ENCODE measurements at regions not wholly inside any gene's neighbourhood (a gene's known extent, or its start where the extent isn't known, plus 50 kb on each side); places are given as distances from the start of the nearest gene placed in this dataset.

DNA sequence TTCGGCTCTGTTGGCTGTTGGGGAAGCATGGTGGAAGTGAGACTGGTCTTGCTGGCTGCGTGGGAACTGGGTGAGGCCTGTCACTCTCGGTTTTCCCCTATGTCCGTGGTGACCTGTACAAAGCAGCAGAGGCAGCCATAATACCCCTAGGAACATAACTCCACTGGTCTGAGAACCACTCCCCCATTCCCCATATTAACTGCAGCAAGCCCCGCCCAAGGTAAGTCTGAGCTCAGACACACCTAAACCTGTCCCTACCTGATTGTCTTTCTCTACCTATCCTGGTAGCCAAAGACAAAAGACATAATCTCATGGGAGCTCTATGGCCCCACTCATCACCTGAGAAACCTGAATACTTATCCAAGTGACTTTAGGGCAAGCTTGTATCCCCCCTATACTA lies 156.3 kb upstream of the PHACTR1 start:
- Histone ChIP-seq H3K9me2 (ENCODE audit: insufficient read depth, low read length) (no peaks in the 10 kb centered on the region), H3K36me3 (ENCODE audit: insufficient read depth, low read length) (no peaks in the 10 kb centered on the region), H4K20me1 (ENCODE audit: insufficient read depth, low read length) (no peaks in the 10 kb centered on the region), H3K79me2 (ENCODE audit: insufficient read depth, low read depth, low read length) (no peaks in the 10 kb centered on the region), H3K9me3 (ENCODE audit: low read length) (no peaks in the 10 kb centered on the region), H3K4me3 (ENCODE audit: low read depth, low read length, poor library complexity, severe bottlenecking) (no peak overlapping the region), H3K27ac (ENCODE audit: low read depth, low read length, poor library complexity, severe bottlenecking) (no peak overlapping the region), H3K4me1 (ENCODE audit: insufficient read depth, low read length, poor library complexity, severe bottlenecking) (no peaks in the 10 kb centered on the region), H3K4me2 (ENCODE audit: low read length) (no peak overlapping the region), H2AFZ (ENCODE audit: low read length) (no peak overlapping the region)
- no TSS peak for BruUV-seq (replicated peaks)
- TF ChIP-seq EZH2phosphoT487 (IDR thresholded peaks at IDR 0.05; ENCODE audit: borderline replicate concordance, low read depth, low read length): no peak
- TF ChIP-seq, protein P1, sequence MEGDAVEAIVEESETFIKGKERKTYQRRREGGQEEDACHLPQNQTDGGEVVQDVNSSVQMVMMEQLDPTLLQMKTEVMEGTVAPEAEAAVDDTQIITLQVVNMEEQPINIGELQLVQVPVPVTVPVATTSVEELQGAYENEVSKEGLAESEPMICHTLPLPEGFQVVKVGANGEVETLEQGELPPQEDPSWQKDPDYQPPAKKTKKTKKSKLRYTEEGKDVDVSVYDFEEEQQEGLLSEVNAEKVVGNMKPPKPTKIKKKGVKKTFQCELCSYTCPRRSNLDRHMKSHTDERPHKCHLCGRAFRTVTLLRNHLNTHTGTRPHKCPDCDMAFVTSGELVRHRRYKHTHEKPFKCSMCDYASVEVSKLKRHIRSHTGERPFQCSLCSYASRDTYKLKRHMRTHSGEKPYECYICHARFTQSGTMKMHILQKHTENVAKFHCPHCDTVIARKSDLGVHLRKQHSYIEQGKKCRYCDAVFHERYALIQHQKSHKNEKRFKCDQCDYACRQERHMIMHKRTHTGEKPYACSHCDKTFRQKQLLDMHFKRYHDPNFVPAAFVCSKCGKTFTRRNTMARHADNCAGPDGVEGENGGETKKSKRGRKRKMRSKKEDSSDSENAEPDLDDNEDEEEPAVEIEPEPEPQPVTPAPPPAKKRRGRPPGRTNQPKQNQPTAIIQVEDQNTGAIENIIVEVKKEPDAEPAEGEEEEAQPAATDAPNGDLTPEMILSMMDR (conservative IDR thresholded peaks at IDR 0.05; ENCODE audit: low read length): no peak
- intact Hi-C loops (cut with micrococcal nuclease; ENCODE audit: unreplicated experiment): no loop called here
- no peak for DNase-seq (ENCODE audit: low spot score)
- CTCF ChIA-PET (ENCODE audit: unreplicated experiment): no interaction called here
- POLR2A ChIA-PET: interaction anchor here (1.8 kb wide), 1 partner anchor 41 kb away, joined by 4 read pairs; no protein-coding TSS in a partner anchor

DNA sequence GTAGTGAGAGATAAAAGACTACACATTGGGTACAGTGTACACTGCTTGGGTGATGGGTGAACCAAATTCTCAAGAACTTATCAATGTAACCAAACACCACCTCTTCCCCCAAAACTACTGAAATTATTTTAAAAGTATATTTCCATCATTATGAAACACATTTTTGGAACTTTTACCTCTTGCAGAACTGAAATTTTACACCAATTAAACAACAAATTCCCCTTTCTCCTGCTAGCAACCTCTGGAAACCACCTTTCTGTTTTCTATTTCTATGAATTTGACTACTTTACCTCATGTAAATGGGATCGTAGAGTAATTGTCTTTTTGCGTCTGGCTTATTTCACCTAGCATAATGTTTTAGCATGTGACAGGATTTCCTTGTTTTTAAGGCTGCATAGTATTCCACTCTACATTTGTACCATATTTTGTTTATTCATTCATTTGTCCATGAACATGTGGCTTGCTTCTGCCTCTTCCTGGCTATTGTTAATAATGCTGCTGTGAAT lies 149.9 kb upstream of the PHACTR1 start:
- BruUV-seq (replicated peaks): no TSS peak
- H3K36me3 ChIP-seq (ENCODE audit: insufficient read depth, low read length): no peaks in the 10 kb centered on the region

DNA sequence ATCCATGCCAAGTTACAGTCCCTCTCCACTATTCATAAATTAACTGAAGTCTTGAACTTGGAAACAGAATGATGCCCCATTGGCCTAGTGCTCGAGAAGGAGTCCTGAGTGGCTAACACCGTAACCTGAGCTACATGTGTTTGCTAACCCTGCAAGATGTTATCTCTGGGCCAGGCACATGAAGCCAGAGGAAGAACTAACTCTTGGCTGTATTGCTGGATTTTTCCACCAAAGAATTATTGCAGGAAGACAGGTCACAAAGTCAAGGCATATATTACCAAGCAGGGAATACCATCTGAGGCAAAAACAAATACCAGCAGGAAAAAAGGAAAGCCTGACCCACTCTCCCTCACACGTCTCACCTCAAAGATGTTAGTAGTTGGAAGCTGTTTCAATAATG lies 148.9 kb upstream of the PHACTR1 start:
- no peak overlapping the region for H2AFZ ChIP-seq (ENCODE audit: low read length)
- ChIA-PET POLR2A (no interaction called here), CTCF (ENCODE audit: unreplicated experiment) (interaction anchor here (0.6 kb wide), 1 partner anchor 139 kb away, joined by 3 read pairs; no protein-coding TSS in a partner anchor)
- H3K27ac ChIP-seq (ENCODE audit: low read depth, low read length, poor library complexity, severe bottlenecking): no peak overlapping the region
- intact Hi-C loops (cut with micrococcal nuclease; ENCODE audit: unreplicated experiment): no loop called here
- no peaks in the 10 kb centered on the region for H3K36me3 ChIP-seq (ENCODE audit: insufficient read depth, low read length)
- no peaks in the 10 kb centered on the region for H3K9me3 ChIP-seq (ENCODE audit: low read length)
- H3K79me2 ChIP-seq (ENCODE audit: insufficient read depth, low read depth, low read length): no peaks in the 10 kb centered on the region
- no peaks in the 10 kb centered on the region for H3K4me1 ChIP-seq (ENCODE audit: insufficient read depth, low read length, poor library complexity, severe bottlenecking)
- no peak for TF ChIP-seq EZH2phosphoT487 (IDR thresholded peaks at IDR 0.05; ENCODE audit: borderline replicate concordance, low read depth, low read length)
- TF ChIP-seq, protein P1 (conservative IDR thresholded peaks at IDR 0.05; ENCODE audit: low read length): no peak
- DNase-seq (ENCODE audit: low spot score): no peak
- BruUV-seq (replicated peaks): no TSS peak
- no peaks in the 10 kb centered on the region for H3K9me2 ChIP-seq (ENCODE audit: insufficient read depth, low read length)
- H3K4me3 ChIP-seq (ENCODE audit: low read depth, low read length, poor library complexity, severe bottlenecking): no peak overlapping the region
- H3K4me2 ChIP-seq (ENCODE audit: low read length): no peak overlapping the region
- no peaks in the 10 kb centered on the region for H4K20me1 ChIP-seq (ENCODE audit: insufficient read depth, low read length)

More for the DNA sequence above, 149.9 kb upstream of the PHACTR1 start:
- DNase-seq (ENCODE audit: low spot score): no peak
- Histone ChIP-seq H3K27ac (ENCODE audit: low read depth, low read length, poor library complexity, severe bottlenecking) (no peak overlapping the region), H3K9me2 (ENCODE audit: insufficient read depth, low read length) (no peaks in the 10 kb centered on the region), H3K9me3 (ENCODE audit: low read length) (no peaks in the 10 kb centered on the region), H4K20me1 (ENCODE audit: insufficient read depth, low read length) (no peaks in the 10 kb centered on the region), H3K79me2 (ENCODE audit: insufficient read depth, low read depth, low read length) (no peaks in the 10 kb centered on the region), H3K4me1 (ENCODE audit: insufficient read depth, low read length, poor library complexity, severe bottlenecking) (no peaks in the 10 kb centered on the region), H3K4me3 (ENCODE audit: low read depth, low read length, poor library complexity, severe bottlenecking) (no peak overlapping the region), H3K4me2 (ENCODE audit: low read length) (no peak overlapping the region), H2AFZ (ENCODE audit: low read length) (no peak overlapping the region)
- POLR2A ChIA-PET: no interaction called here
- TF ChIP-seq, protein P1 (conservative IDR thresholded peaks at IDR 0.05; ENCODE audit: low read length): no peak
- TF ChIP-seq EZH2phosphoT487 (IDR thresholded peaks at IDR 0.05; ENCODE audit: borderline replicate concordance, low read depth, low read length): no peak
- intact Hi-C loops (cut with micrococcal nuclease; ENCODE audit: unreplicated experiment): no loop called here
- CTCF ChIA-PET (ENCODE audit: unreplicated experiment): no interaction called here

Data from OCI-LY7 (cell line).